Ovary (tissue), 7 donors: ENCODE measurements at regions not wholly inside any gene's neighbourhood (a gene's known extent, or its start where the extent isn't known, plus 50 kb on each side); places are given as distances from the start of the nearest gene placed in this dataset.

Experiments used
- DNase-seq, 5 donors: peaks; one replicate each; pipeline ENCODE4 v3.0.0-alpha.2; 2019 to 2020
- H3K27ac ChIP-seq, 2 donors: fragments of 200-600 bp; one replicate each; pipeline versions ENCODE4 v1.5.1 to v1.8.0; 2019 to 2022
- H3K27me3 ChIP-seq: fragments of 200-600 bp; one replicate; pipeline ENCODE4 v1.8.0; 2022
- H3K36me3 ChIP-seq: fragments of 200-600 bp; sonication (generic); one replicate; pipeline ENCODE4 v1.5.1; 2019
- H3K4me1 ChIP-seq: one replicate; pipeline ENCODE4 v1.8.1; 2013; ENCODE audit warnings: mild to moderate bottlenecking, moderate library complexity; ENCODE audit not compliant: insufficient read depth
- H3K4me3 ChIP-seq: fragments of 200-600 bp; sonication (generic); one replicate; pipeline ENCODE4 v1.5.1; 2017
- H3K9me3 ChIP-seq, 2 donors: fragments of 200-600 bp in 1 of 2; sonication (generic) in 1 of 2; one replicate each; pipeline versions ENCODE4 v1.5.1 to v1.8.1; 2013 to 2019; ENCODE audit warnings: mild to moderate bottlenecking in 1 of 2, moderate library complexity in 1 of 2
- CTCF ChIP-seq, 3 donors: fragments of 450-650 bp in 2 of 3; fragments of 200-600 bp in 1 of 3; IDR thresholded peaks; one replicate each; pipeline versions ENCODE4 v1.5.1 to v1.8.0; 2016 to 2022; ENCODE audit warnings: antibody characterized with exemption in 3 of 3, mild to moderate bottlenecking in 1 of 3
- EP300 ChIP-seq: sonication (generic); formaldehyde crosslinking; IDR thresholded peaks from one replicate; pipeline ENCODE4 v1.6.1; 2017; ENCODE audit warnings: antibody characterized with exemption
- POLR2A ChIP-seq: fragments of 450-650 bp; IDR thresholded peaks from one replicate; pipeline ENCODE4 v1.6.1; 2017; ENCODE audit warnings: antibody characterized with exemption, mild to moderate bottlenecking, moderate library complexity
- WGBS, 3 donors: extraction: QIAGEN DNeasy Blood & Tissue Kit in 1 of 3; methylation state at CpG; one replicate each; pipeline versions ENCODE4 v1.1.5 to v1.1.7; 2013 to 2017; 5-methylcytosine and 5-hydroxymethylcytosine counted together
- intact Hi-C, 4 donors: fragments of 100-400 bp; cut with DNase I; formaldehyde crosslinking; loops; one replicate each; pipeline versions ENCODE4 v1.11.0 to v1.15.1; 2022 to 2023
- donor health status: DM: no; HTN: no; CAD: no; lungs with moderate emphysema.
- donor health status: DM: no; HTN: no; CAD: no.
- donor health status: Bipolar disorder and iron deficiency.
- donor health status: DM: no; HTN: no; CAD: no.
- donor health status: DM: yes; HTN: yes; CAD: no.

GRCh38 chr7:123293710-123294109 is 93.9 kb upstream of the SLC13A1 start:
- Histone ChIP-seq H3K27ac (no peak overlapping the region), H3K4me1 (no peaks in the 10 kb centered on the region), H3K4me3 (no peak overlapping the region), H3K9me3 (no peaks in the 10 kb centered on the region), H3K27me3 (no peaks in the 10 kb centered on the region), H3K36me3 (no peaks in the 10 kb centered on the region)
- DNase-seq: no peak
- WGBS, 3 donors: 69 to 79% (median 75%) methylated on average over 2 of the region's 2 CpGs
- intact Hi-C loops: no loop called here
- no peak for TF ChIP-seq EP300
- no peak for TF ChIP-seq POLR2A
- TF ChIP-seq CTCF (IDR thresholded peaks at IDR 0.05): no peak

- H3K4me3 ChIP-seq: no peak overlapping the region
- no peak for DNase-seq
- H3K27ac ChIP-seq: no peak overlapping the region
- 84 to 91% (median 88%) methylated on average over 1 of the region's 1 CpG for WGBS, 3 donors
- intact Hi-C loops: no loop called here
- no peaks in the 10 kb centered on the region for H3K9me3 ChIP-seq
- TF ChIP-seq CTCF (IDR thresholded peaks at IDR 0.05) (no peak), EP300 (no peak), POLR2A (no peak)
- H3K27me3 ChIP-seq: no peaks in the 10 kb centered on the region
- H3K4me1 ChIP-seq: no peaks in the 10 kb centered on the region
- H3K36me3 ChIP-seq: no peaks in the 10 kb centered on the region
These were observed 92.5 kb upstream of the SLC13A1 start for GRCh38 chr7:123292227-123292626.

- intact Hi-C loops: no loop called here
- H3K9me3 ChIP-seq: no peaks in the 10 kb centered on the region
- H3K27ac ChIP-seq: no peak overlapping the region
- TF ChIP-seq EP300 (no peak), POLR2A (no peak), CTCF (IDR thresholded peaks at IDR 0.05) (no peak)
- no peaks in the 10 kb centered on the region for H3K27me3 ChIP-seq
- H3K4me3 ChIP-seq: no peak overlapping the region
- no peaks in the 10 kb centered on the region for H3K4me1 ChIP-seq
- H3K36me3 ChIP-seq: no peaks in the 10 kb centered on the region
- DNase-seq: no peak
These were observed 89.4 kb upstream of the SLC13A1 start for GRCh38 chr7:123289200-123289599.

GRCh38 chr7:123285076-123285700 is 85.4 kb upstream of the SLC13A1 start:
- Histone ChIP-seq H3K4me1 (no peaks in the 10 kb centered on the region), H3K4me3 (no peak overlapping the region), H3K27ac (no peak overlapping the region), H3K36me3 (no peaks in the 10 kb centered on the region), H3K27me3 (no peaks in the 10 kb centered on the region), H3K9me3 (no peaks in the 10 kb centered on the region)
- intact Hi-C loops: no loop called here
- TF ChIP-seq POLR2A (no peak), CTCF (IDR thresholded peaks at IDR 0.05) (no peak), EP300 (no peak)
- DNase-seq: no peak
- 70 to 75% (median 71%) methylated on average over 7 of the region's 7 CpGs for WGBS, 3 donors
